ENCODE measurements at regions not wholly inside any gene's neighbourhood (a gene's known extent, or its start where the extent isn't known, plus 50 kb on each side); places are given as distances from the start of the nearest gene placed in this dataset.
"Not testable (repeated sequence)": the region's sequence is repeated elsewhere in the genome, so short reads cannot be mapped to it uniquely, and the experiment has no call there.

- CTCF ChIA-PET = interaction anchor here (0.7 kb wide), 2 partner anchors 63 to 1134 kb away, joined by 4 to 5 read pairs; no protein-coding TSS in a partner anchor
- Histone ChIP-seq H3K4me1 (ENCODE audit: control insufficient read depth, insufficient read depth, low read length) (no peaks in the 10 kb centered on the region), H3K4me3 (ENCODE audit: low read depth, low read length) (no peak overlapping the region), H3K27ac (ENCODE audit: extremely low read depth, low read depth, low read length) (no peak overlapping the region), H3K9me3 (ENCODE audit: control insufficient read depth, insufficient read depth, low read depth, low read length) (no peaks in the 10 kb centered on the region), H3K36me3 (ENCODE audit: control insufficient read depth in 2 of 2, insufficient read depth in 1 of 2, low read length in 2 of 2) (no peaks in the 10 kb centered on the region)
- POLR2A ChIA-PET = interaction anchor here (0.6 kb wide), 1 partner anchor 32 kb away, joined by 4 read pairs; no protein-coding TSS in a partner anchor
- TF ChIP-seq ZNF146 (tag by site-specific recombination; IDR thresholded peaks at IDR 0.05) = no peak
- TF ChIP-seq TRIM28 (IDR thresholded peaks at IDR 0.05; ENCODE audit: borderline replicate concordance, low read length) = no peak
- TF ChIP-seq ZXDB (tag by site-specific recombination; IDR thresholded peaks at IDR 0.05) = no peak
- no peak for TF ChIP-seq ZNF19 (tag by site-specific recombination; IDR thresholded peaks at IDR 0.05; ENCODE audit: low read depth)
- no peak for TF ChIP-seq REST (tag by site-specific recombination; IDR thresholded peaks at IDR 0.05)
- no peak for TF ChIP-seq ZNF311 (tag by site-specific recombination; IDR thresholded peaks at IDR 0.05; ENCODE audit: borderline replicate concordance)
- TF ChIP-seq GFI1B (tag by site-specific recombination; IDR thresholded peaks at IDR 0.05) = no peak
- TF ChIP-seq ZFHX2 (tag by site-specific recombination; conservative IDR thresholded peaks at IDR 0.05) = no peak
- TF ChIP-seq ZNF221 (tag by site-specific recombination; IDR thresholded peaks at IDR 0.05; ENCODE audit: borderline replicate concordance) = no peak
- TF ChIP-seq ZBTB48 (tag by site-specific recombination; IDR thresholded peaks at IDR 0.05) = no peak
- no peak for TF ChIP-seq ZNF768 (tag by site-specific recombination; IDR thresholded peaks at IDR 0.05)
- TF ChIP-seq BCL11A (tag by site-specific recombination; IDR thresholded peaks at IDR 0.05; ENCODE audit: low read depth) = no peak
- TF ChIP-seq KLF8 (tag by site-specific recombination; IDR thresholded peaks at IDR 0.05) = no peak
- TF ChIP-seq AEBP2 (tag by site-specific recombination; IDR thresholded peaks at IDR 0.05; ENCODE audit: borderline replicate concordance) = no peak
Observed at GRCh38 chr16:87216148-87216840, 100.9 kb downstream of the C16orf95 start.

GRCh38 chr16:87216841-87217275, 100.3 kb downstream of the C16orf95 start:
- CTCF ChIA-PET = interaction anchor here (0.6 to 0.7 kb wide), 3 partner anchors 15 to 1135 kb away, joined by 3 to 5 read pairs (median 4); no protein-coding TSS in a partner anchor
- no peaks in the 10 kb centered on the region for H3K36me3 ChIP-seq (ENCODE audit: control insufficient read depth in 2 of 2, insufficient read depth in 1 of 2, low read length in 2 of 2)
- TF ChIP-seq ZNF169 (tag by site-specific recombination; IDR thresholded peaks at IDR 0.05) = no peak
- TF ChIP-seq ZNF266 (tag by site-specific recombination; IDR thresholded peaks at IDR 0.05; ENCODE audit: low read depth) = no peak
- no peak for TF ChIP-seq ZNF335 (tag by site-specific recombination; conservative IDR thresholded peaks at IDR 0.05)
- no peak for TF ChIP-seq ZNF664 (tag by site-specific recombination; IDR thresholded peaks at IDR 0.05)
- TF ChIP-seq ZNF121 (tag by site-specific recombination; IDR thresholded peaks at IDR 0.05) = no peak
- TF ChIP-seq ZNF677 (tag by site-specific recombination; IDR thresholded peaks at IDR 0.05) = no peak
- TF ChIP-seq KLF9 (tag by site-specific recombination; IDR thresholded peaks at IDR 0.05; ENCODE audit: low read depth) = no peak
- TF ChIP-seq ZNF394 (tag by site-specific recombination; IDR thresholded peaks at IDR 0.05; ENCODE audit: borderline replicate concordance) = no peak
- H3K4me3 ChIP-seq (ENCODE audit: low read depth, low read length) = no peak overlapping the region
- no peak overlapping the region for H3K27ac ChIP-seq (ENCODE audit: extremely low read depth, low read depth, low read length)
- POLR2A ChIA-PET = no interaction called here
- no peaks in the 10 kb centered on the region for H3K9me3 ChIP-seq (ENCODE audit: control insufficient read depth, insufficient read depth, low read depth, low read length)
- H3K4me1 ChIP-seq (ENCODE audit: control insufficient read depth, insufficient read depth, low read length) = no peaks in the 10 kb centered on the region

DNA sequence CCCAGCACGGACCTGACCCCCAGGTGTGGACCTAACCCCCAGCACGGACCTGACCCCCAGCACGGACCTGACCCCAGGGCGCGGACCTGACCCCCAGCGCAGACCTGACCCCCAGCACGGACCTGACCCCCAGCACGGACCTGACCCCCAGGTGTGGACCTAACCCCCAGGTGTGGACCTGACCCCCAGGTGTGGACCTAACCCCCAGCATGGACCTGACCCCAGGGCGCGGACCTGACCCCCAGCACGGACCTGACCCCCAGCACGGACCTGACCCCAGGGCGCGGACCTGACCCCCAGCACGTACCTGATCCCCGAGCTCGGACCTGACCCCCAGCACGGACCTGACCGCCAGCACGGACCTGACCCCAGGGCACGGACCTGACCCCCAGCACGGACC, 99.4 kb downstream of the C16orf95 start:
- POLR2A ChIA-PET; CTCF ChIA-PET; H3K36me3 ChIP-seq (ENCODE audit: control insufficient read depth in 2 of 2, insufficient read depth in 1 of 2, low read length in 2 of 2): not testable (repeated sequence)

More for the DNA sequence above, 99.4 kb downstream of the C16orf95 start:
- not testable (repeated sequence) for H3K9me3 ChIP-seq (ENCODE audit: control insufficient read depth, insufficient read depth, low read depth, low read length); H3K4me3 ChIP-seq (ENCODE audit: low read depth, low read length); H3K27ac ChIP-seq (ENCODE audit: extremely low read depth, low read depth, low read length); H3K4me1 ChIP-seq (ENCODE audit: control insufficient read depth, insufficient read depth, low read length)
